ENCODE measurements at regions not wholly inside any gene's neighbourhood (a gene's known extent, or its start where the extent isn't known, plus 50 kb on each side); places are given as distances from the start of the nearest gene placed in this dataset.
"Not testable (repeated sequence)": the region's sequence is repeated elsewhere in the genome, so short reads cannot be mapped to it uniquely, and the experiment has no call there.

DNA sequence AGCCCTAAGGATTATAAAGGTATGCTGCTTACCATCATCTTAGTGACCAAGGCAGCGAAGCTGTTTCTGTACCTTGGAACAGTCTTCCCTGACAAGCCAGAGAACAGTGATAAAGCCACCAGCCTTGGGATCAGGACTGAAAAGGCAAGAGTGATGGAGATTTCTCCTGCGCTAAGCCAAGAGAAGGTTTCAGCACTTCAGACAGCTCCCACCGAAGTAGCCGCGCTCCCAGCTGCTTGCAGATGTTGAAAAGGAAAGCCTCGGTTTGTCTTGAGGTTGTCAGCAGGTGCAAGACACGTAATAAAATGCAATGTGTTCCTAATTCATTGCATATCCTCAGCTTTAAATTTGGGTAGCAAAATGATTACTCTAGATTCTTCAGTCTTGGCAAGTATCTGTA, 171.0 kb downstream of the ATP6V0E2 start:
- not testable (repeated sequence) for TF ChIP-seq CTCF, POLR2A (IDR thresholded peaks at IDR 0.05)

All from Peyer's patch (tissue), 4 donors.